Limb (tissue), 2 donors: ENCODE measurements at regions not wholly inside any gene's neighbourhood (a gene's known extent, or its start where the extent isn't known, plus 50 kb on each side); places are given as distances from the start of the nearest gene placed in this dataset.
"Not testable (repeated sequence)": the region's sequence is repeated elsewhere in the genome, so short reads cannot be mapped to it uniquely, and the experiment has no call there.

ENCODE experiments used
- DNase-seq, 2 donors: peaks; one replicate each; pipeline ENCODE4 v3.0.0-alpha.2; 2016; ENCODE audit errors: extremely low spot score in 2 of 2

GRCh38 chr10:121132273-121132672, 281.1 kb downstream of the WDR11 start:
- DNase-seq: no peak

- DNase-seq: no peak
Observed at GRCh38 chr10:121133901-121134300, 282.7 kb downstream of the WDR11 start.

GRCh38 chr10:121134711-121135110, 283.5 kb downstream of the WDR11 start:
- no peak for DNase-seq

- no peak for DNase-seq
Observed at GRCh38 chr10:121135512-121135911, 284.4 kb downstream of the WDR11 start.

- no peak for DNase-seq
Observed at GRCh38 chr10:121137533-121137932, 286.4 kb downstream of the WDR11 start.

- DNase-seq: no peak
Observed at GRCh38 chr10:121138112-121138860, 287.1 kb downstream of the WDR11 start.

GRCh38 chr10:121138918-121139317, 287.8 kb downstream of the WDR11 start:
- no peak for DNase-seq

- not testable (repeated sequence) for DNase-seq
Observed at GRCh38 chr10:121145802-121146395, 294.7 kb downstream of the WDR11 start.

- DNase-seq: no peak
Observed at GRCh38 chr10:121148921-121149320, 297.8 kb downstream of the WDR11 start.

GRCh38 chr10:121152033-121152432, 300.9 kb downstream of the WDR11 start:
- DNase-seq: no peak

GRCh38 chr10:121152935-121153334, 301.8 kb downstream of the WDR11 start:
- no peak for DNase-seq

GRCh38 chr10:121154310-121154709, 303.1 kb downstream of the WDR11 start:
- DNase-seq: no peak

- no peak for DNase-seq
Observed at GRCh38 chr10:121154846-121155245, 303.7 kb downstream of the WDR11 start.

GRCh38 chr10:121155742-121156474, 304.7 kb downstream of the WDR11 start:
- no peak for DNase-seq

- no peak for DNase-seq
Observed at GRCh38 chr10:121157998-121158397, 306.8 kb downstream of the WDR11 start.

- DNase-seq: no peak
Observed at GRCh38 chr10:121158988-121159579, 307.9 kb downstream of the WDR11 start.

- DNase-seq: no peak
Observed at GRCh38 chr10:121159670-121160069, 308.5 kb downstream of the WDR11 start.

- no peak for DNase-seq
Observed at GRCh38 chr10:121165276-121165675, 314.1 kb downstream of the WDR11 start.

- DNase-seq: no peak
Observed at GRCh38 chr10:121167534-121168243, 316.5 kb downstream of the WDR11 start.

- no peak for DNase-seq
Observed at GRCh38 chr10:121168545-121169216, 317.5 kb downstream of the WDR11 start.

GRCh38 chr10:121169406-121169805, 318.2 kb downstream of the WDR11 start:
- DNase-seq: no peak
